ENCODE measurements at regions not wholly inside any gene's neighbourhood (a gene's known extent, or its start where the extent isn't known, plus 50 kb on each side); places are given as distances from the start of the nearest gene placed in this dataset.
"Not testable (repeated sequence)": the region's sequence is repeated elsewhere in the genome, so short reads cannot be mapped to it uniquely, and the experiment has no call there.

- no peak overlapping the region for H3K4me3 Mint-ChIP-seq
- CTCF ChIA-PET, result no interaction called here
These were observed 190.4 kb upstream of the CRIM1 start for GRCh38 chr2:36165132-36165531.

GRCh38 chr2:36163520-36164254, 191.9 kb upstream of the CRIM1 start:
- H3K4me3 Mint-ChIP-seq, result no peak overlapping the region
- no peaks in the 10 kb centered on the region for H3K4me1 Mint-ChIP-seq
- CTCF ChIA-PET, result no interaction called here
- peaks cover 8% of the 10 kb centered on the region for H3K27me3 Mint-ChIP-seq
- no peak for DNase-seq
- H3K9me3 Mint-ChIP-seq, result no peaks in the 10 kb centered on the region
- H3K27ac Mint-ChIP-seq, result no peak overlapping the region
- no peaks in the 10 kb centered on the region for H3K36me3 Mint-ChIP-seq

More at GRCh38 chr2:36165132-36165531, 190.4 kb upstream of the CRIM1 start:
- Mint-ChIP-seq H3K9me3 (no peaks in the 10 kb centered on the region), H3K36me3 (no peaks in the 10 kb centered on the region), H3K27ac (no peak overlapping the region), H3K4me1 (no peaks in the 10 kb centered on the region), H3K27me3 (peaks cover 13% of the 10 kb centered on the region)
- DNase-seq, result no peak

GRCh38 chr2:36157093-36157492, 198.5 kb upstream of the CRIM1 start:
- H3K4me1 Mint-ChIP-seq, H3K9me3 Mint-ChIP-seq, H3K27me3 Mint-ChIP-seq, H3K4me3 Mint-ChIP-seq, CTCF ChIA-PET, DNase-seq, H3K27ac Mint-ChIP-seq, H3K36me3 Mint-ChIP-seq: not testable (repeated sequence)

DNA sequence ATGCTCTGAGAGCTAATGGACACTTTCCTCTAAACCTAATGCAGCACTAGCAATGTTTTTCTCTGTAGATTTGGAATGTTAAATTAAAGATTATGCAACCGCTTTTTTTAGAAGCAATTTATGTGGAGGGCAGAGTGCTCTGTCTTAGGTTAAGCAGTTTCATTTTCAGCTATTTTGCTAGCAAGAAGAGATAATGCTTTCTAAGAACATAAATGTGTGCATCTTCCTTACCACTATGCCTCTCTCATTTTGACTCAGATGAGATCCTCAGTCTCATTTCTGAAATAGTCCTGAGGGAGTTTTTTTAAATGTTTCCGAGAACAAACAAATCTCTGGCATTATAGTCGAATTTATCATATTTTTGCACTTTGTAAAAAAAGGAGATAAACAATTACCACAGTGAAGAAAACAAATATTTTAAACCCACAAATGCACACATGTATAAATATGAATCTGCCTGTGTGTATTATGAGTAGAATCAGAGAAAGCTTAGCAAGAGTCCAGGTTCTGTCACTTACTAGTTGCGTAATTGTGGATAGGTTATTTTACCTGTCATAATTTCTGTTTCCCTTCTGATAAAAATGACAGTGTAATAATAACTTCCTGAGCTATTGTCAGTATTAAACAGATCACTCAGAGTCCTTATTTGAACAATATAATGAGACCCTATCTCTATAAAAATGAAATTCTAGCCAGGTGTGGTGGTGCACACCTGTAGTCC, 207.7 kb upstream of the CRIM1 start:
- Mint-ChIP-seq H3K9me3 (no peaks in the 10 kb centered on the region), H3K4me3 (peak overlapping the region; percentile 3), H3K36me3 (no peaks in the 10 kb centered on the region), H3K4me1 (peaks cover 31% of the 10 kb centered on the region), H3K27me3 (peaks cover 10% of the 10 kb centered on the region), H3K27ac (peak overlapping the region; percentile 74)
- CTCF ChIA-PET, result interaction anchor here (0.9 to 1.5 kb wide), 3 partner anchors 11 to 205 kb away, joined by 3 to 4 read pairs (median 3); no protein-coding TSS in a partner anchor
- DNase-seq, result no peak

DNA sequence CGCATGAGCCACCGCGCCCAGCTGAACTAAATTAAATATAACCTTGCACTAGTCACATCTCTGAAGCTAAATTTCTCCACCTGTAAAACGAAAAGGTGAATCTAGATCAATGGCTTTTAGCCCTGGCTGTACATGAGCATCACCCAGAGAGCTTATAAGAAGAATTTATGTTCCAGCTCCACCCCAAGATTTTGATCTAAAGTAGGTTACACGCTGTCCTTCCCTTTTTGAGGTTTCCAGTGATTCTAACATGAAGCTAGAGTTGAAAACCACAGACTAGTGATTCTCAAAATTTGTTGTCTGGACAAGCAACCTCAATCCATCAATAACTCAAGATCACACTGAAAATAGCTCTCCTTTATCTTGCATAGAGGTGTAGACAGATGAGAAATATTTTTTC, 208.8 kb upstream of the CRIM1 start:
- Mint-ChIP-seq H3K9me3 (no peaks in the 10 kb centered on the region), H3K4me1 (peaks cover 31% of the 10 kb centered on the region), H3K4me3 (no peak overlapping the region), H3K36me3 (no peaks in the 10 kb centered on the region), H3K27me3 (peaks cover 10% of the 10 kb centered on the region), H3K27ac (peak overlapping the region; percentile 33)
- CTCF ChIA-PET, result interaction anchor here (1.5 kb wide), 1 partner anchor 10 kb away, joined by 4 read pairs; no protein-coding TSS in a partner anchor
- DNase-seq, result no peak

GRCh38 chr2:36140391-36140790, 215.2 kb upstream of the CRIM1 start:
- Mint-ChIP-seq H3K4me3 (no peak overlapping the region), H3K4me1 (peaks cover 17% of the 10 kb centered on the region)

GRCh38 chr2:36137612-36138011, 218.0 kb upstream of the CRIM1 start:
- peaks cover 11% of the 10 kb centered on the region for H3K27me3 Mint-ChIP-seq
- CTCF ChIA-PET, result interaction anchor here (0.7 to 1.9 kb wide), 2 partner anchors 9 to 217 kb away, joined by 3 to 4 read pairs; no protein-coding TSS in a partner anchor
- peaks cover 17% of the 10 kb centered on the region for H3K4me1 Mint-ChIP-seq
- no peak overlapping the region for H3K4me3 Mint-ChIP-seq
- H3K36me3 Mint-ChIP-seq, result no peaks in the 10 kb centered on the region
- no peak for DNase-seq
- H3K27ac Mint-ChIP-seq, result no peak overlapping the region
- no peaks in the 10 kb centered on the region for H3K9me3 Mint-ChIP-seq

More at GRCh38 chr2:36140391-36140790, 215.2 kb upstream of the CRIM1 start:
- CTCF ChIA-PET, result no interaction called here
- no peaks in the 10 kb centered on the region for H3K9me3 Mint-ChIP-seq
- no peak overlapping the region for H3K27ac Mint-ChIP-seq
- DNase-seq, result no peak
- H3K36me3 Mint-ChIP-seq, result no peaks in the 10 kb centered on the region
- peaks cover 17% of the 10 kb centered on the region for H3K27me3 Mint-ChIP-seq

GRCh38 chr2:36134281-36134680, 221.3 kb upstream of the CRIM1 start:
- H3K4me1 Mint-ChIP-seq, result peaks cover 17% of the 10 kb centered on the region
- no peak overlapping the region for H3K27ac Mint-ChIP-seq
- CTCF ChIA-PET, result no interaction called here
- no peaks in the 10 kb centered on the region for H3K9me3 Mint-ChIP-seq
- H3K36me3 Mint-ChIP-seq, result no peaks in the 10 kb centered on the region
- no peak for DNase-seq
- no peak overlapping the region for H3K4me3 Mint-ChIP-seq
- H3K27me3 Mint-ChIP-seq, result peaks cover 11% of the 10 kb centered on the region

GRCh38 chr2:36128359-36128758, 227.2 kb upstream of the CRIM1 start:
- H3K4me1 Mint-ChIP-seq, result no peaks in the 10 kb centered on the region
- H3K9me3 Mint-ChIP-seq, result no peaks in the 10 kb centered on the region
- no peak overlapping the region for H3K4me3 Mint-ChIP-seq
- H3K27me3 Mint-ChIP-seq, result no peaks in the 10 kb centered on the region
- DNase-seq, result no peak
- CTCF ChIA-PET, result no interaction called here
- no peak overlapping the region for H3K27ac Mint-ChIP-seq
- H3K36me3 Mint-ChIP-seq, result no peaks in the 10 kb centered on the region

DNA sequence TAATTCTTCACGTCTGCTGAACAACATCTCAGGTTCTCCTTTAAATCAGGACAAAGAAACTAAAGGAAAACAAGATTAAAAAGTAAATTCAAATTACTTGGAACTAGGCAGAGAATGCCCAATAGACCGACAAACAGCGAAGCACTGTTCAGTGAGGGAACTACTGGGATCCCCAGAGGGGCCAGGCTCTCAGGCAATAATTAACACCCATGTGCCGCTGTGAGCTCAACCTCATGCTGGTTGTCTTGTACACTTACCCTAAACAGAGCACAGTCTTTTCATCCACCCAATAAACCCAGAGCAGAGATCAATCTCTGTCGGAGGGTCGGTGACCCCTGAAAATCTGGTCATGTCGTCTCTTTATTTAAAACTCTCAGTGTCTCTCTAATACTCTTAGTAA, 229.9 kb upstream of the CRIM1 start:
- CTCF ChIA-PET, result no interaction called here
- no peak overlapping the region for H3K27ac Mint-ChIP-seq
- H3K36me3 Mint-ChIP-seq, result no peaks in the 10 kb centered on the region
- H3K27me3 Mint-ChIP-seq, result no peaks in the 10 kb centered on the region
- peaks cover 6% of the 10 kb centered on the region for H3K9me3 Mint-ChIP-seq
- no peak for DNase-seq
- H3K4me3 Mint-ChIP-seq, result no peak overlapping the region
- no peaks in the 10 kb centered on the region for H3K4me1 Mint-ChIP-seq

- H3K36me3 Mint-ChIP-seq, result no peaks in the 10 kb centered on the region
- CTCF ChIA-PET, result interaction anchor here (0.6 kb wide), 1 partner anchor 1709 kb away, joined by 3 read pairs; no protein-coding TSS in a partner anchor
- DNase-seq, result no peak
- peaks cover 9% of the 10 kb centered on the region for H3K9me3 Mint-ChIP-seq
- H3K4me1 Mint-ChIP-seq, result no peaks in the 10 kb centered on the region
- H3K27me3 Mint-ChIP-seq, result peaks cover 4% of the 10 kb centered on the region
- H3K27ac Mint-ChIP-seq, result no peak overlapping the region
- no peak overlapping the region for H3K4me3 Mint-ChIP-seq
These were observed 231.6 kb upstream of the CRIM1 start for GRCh38 chr2:36123995-36124394.

DNA sequence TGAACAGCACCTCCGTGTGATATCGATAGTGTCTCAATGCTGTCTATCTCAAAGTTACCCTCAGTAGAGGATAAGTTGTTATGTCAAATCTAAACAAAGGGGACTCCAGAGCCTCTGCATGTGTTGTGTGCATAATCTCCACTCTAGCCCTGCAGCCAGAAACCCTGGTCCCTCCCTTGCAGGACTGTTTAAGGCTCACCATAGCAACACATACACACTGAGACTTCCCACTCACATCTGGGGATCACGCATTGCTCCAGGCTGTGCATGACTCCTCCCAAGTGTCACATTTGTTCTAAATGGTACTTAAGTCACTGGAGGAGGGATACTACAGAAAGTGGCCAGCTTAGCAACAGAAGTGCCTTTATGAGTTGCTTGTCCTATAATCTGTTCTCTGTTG, 258.6 kb upstream of the CRIM1 start:
- no peak for DNase-seq
- Mint-ChIP-seq H3K27me3 (no peaks in the 10 kb centered on the region), H3K36me3 (no peaks in the 10 kb centered on the region), H3K27ac (no peak overlapping the region), H3K9me3 (peaks cover 5% of the 10 kb centered on the region), H3K4me1 (no peaks in the 10 kb centered on the region), H3K4me3 (no peak overlapping the region)
- CTCF ChIA-PET, result no interaction called here

DNA sequence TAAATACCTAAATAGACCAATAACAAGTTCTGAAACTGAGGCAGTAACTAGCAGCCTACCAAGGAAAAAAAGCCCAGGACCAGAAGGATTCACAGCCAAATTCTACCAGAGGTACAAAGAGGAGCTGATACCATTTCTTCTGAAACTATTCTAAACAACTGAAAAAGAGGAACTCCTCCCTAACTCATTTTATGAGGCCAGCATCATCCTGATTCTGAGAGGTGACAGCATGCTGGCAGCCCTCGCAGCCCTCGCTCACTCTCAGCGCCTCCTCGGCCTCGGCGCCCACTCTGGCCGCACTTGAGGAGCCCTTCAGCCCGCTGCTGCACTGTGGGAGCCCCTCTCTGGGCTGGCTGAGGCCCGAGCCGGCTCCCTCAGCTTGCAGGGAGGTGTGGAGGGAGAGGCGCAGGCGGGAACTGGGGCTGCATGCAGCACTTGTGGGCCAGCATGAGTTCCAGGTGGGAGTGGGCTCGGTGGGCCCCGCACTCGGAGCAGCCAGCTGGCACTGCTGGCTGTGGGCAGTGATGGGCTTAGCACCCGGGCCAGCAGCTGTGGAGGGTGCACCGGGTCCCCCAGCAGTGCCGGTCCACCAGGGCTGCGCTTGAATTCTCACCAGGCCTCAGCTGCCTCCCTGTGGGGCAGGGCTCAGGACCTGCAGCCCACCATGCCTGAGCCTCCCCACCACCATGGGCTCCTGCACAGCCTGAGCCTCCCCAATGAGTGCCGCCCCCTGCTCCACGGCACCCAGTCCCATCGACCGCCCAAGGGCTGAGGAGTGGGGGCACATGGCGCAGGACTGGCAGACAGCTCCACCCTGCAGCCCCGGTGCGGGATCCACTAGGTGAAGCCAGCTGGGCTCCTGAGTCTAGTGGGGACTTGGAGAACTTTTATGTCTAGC, 263.5 kb upstream of the CRIM1 start:
- H3K9me3 Mint-ChIP-seq, H3K27ac Mint-ChIP-seq, H3K36me3 Mint-ChIP-seq, CTCF ChIA-PET, H3K4me1 Mint-ChIP-seq, DNase-seq, H3K4me3 Mint-ChIP-seq, H3K27me3 Mint-ChIP-seq: not testable (repeated sequence)

GRCh38 chr2:36088716-36089328, 266.8 kb upstream of the CRIM1 start:
- Mint-ChIP-seq H3K27ac (no peak overlapping the region), H3K4me3 (no peak overlapping the region), H3K4me1 (no peaks in the 10 kb centered on the region), H3K36me3 (no peaks in the 10 kb centered on the region), H3K9me3 (peaks cover 5% of the 10 kb centered on the region), H3K27me3 (peaks cover 11% of the 10 kb centered on the region)
- DNase-seq, result no peak
- CTCF ChIA-PET, result no interaction called here

Data from activated naive CD4-positive, alpha-beta T cell treated with anti-CD3 and anti-CD28 coated beads, Interleukin-2, amount 10 ng/mL, durations not matched to agents 7 days and 5 days (primary cell).